ENCODE measurements at regions not wholly inside any gene's neighbourhood (a gene's known extent, or its start where the extent isn't known, plus 50 kb on each side); places are given as distances from the start of the nearest gene placed in this dataset.

DNA sequence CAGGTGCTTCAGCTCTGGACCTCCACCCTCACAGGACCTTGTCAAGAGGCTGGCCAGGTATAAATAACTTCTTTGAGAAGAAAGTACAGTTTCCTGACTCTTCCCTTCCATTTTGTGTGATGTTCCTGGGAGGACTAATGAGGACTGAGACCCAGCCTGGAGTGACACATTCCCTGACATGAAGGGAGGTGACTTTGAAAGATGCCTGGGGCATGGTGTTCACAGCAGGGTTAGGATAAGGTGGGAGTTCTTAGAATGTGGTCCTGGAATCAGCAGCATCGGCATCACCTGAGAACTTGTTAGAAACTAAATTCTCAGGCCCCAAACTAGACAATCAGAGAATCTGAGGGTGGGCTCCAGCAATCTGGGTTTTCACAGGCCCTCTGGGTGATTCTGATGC lies 224.9 kb upstream of the BOD1L1 start (continued):
- TF ChIP-seq, protein P1, sequence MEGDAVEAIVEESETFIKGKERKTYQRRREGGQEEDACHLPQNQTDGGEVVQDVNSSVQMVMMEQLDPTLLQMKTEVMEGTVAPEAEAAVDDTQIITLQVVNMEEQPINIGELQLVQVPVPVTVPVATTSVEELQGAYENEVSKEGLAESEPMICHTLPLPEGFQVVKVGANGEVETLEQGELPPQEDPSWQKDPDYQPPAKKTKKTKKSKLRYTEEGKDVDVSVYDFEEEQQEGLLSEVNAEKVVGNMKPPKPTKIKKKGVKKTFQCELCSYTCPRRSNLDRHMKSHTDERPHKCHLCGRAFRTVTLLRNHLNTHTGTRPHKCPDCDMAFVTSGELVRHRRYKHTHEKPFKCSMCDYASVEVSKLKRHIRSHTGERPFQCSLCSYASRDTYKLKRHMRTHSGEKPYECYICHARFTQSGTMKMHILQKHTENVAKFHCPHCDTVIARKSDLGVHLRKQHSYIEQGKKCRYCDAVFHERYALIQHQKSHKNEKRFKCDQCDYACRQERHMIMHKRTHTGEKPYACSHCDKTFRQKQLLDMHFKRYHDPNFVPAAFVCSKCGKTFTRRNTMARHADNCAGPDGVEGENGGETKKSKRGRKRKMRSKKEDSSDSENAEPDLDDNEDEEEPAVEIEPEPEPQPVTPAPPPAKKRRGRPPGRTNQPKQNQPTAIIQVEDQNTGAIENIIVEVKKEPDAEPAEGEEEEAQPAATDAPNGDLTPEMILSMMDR (IDR thresholded peaks at IDR 0.05): no peak
- TF ChIP-seq MXI1 (IDR thresholded peaks at IDR 0.05; ENCODE audit: low read depth, low read length) (no peak), GABPA (IDR thresholded peaks at IDR 0.05; ENCODE audit: low read depth) (no peak), YY1 (IDR thresholded peaks at IDR 0.05; ENCODE audit: low read depth) (no peak)

DNA sequence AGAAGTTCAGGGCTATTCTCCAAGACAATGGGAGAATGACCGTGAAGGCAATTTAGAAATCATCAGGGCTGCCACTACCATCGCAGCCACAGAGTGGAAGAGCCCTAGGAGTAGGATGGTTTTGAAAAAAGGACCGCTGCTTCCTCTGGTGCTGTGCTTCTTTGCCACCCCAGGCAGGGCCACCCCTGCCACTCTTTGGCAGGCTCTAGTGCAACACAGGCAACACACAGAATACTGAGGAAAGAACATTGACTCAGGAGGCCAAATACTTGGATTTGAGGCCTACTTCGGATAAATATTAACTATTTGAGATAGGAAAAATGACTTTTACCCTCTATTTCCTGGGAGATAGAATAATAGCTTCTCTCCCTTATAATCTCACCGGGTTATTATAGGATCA lies 228.9 kb upstream of the BOD1L1 start:
- no peak overlapping the region for H3K4me3 ChIP-seq (ENCODE audit: low read depth in 2 of 2, low read length in 1 of 2)
- no peaks in the 10 kb centered on the region for H3K9me3 ChIP-seq
- H4K20me1 ChIP-seq (ENCODE audit: insufficient read depth): no peaks in the 10 kb centered on the region
- no peak overlapping the region for H2AFZ ChIP-seq (ENCODE audit: low read depth)
- ChIA-PET POLR2A (no interaction called here), CTCF (interaction anchor here (2.4 kb wide), 1 partner anchor 11 kb away, joined by 10 read pairs; no protein-coding TSS in a partner anchor)
- H3F3A ChIP-seq (replicated peaks; ENCODE audit: insufficient read depth): no peaks in the 10 kb centered on the region
- no peaks in the 10 kb centered on the region; a peak in 1 of 4 replicates for H3K4me1 ChIP-seq (ENCODE audit: control insufficient read depth in 1 of 2, insufficient read depth in 2 of 2, low read depth in 1 of 2, low read length in 1 of 2)
- H3K79me2 ChIP-seq (ENCODE audit: insufficient read depth): no peaks in the 10 kb centered on the region
- H3K27ac ChIP-seq (ENCODE audit: low read depth in 2 of 2, low read length in 1 of 2): no peak overlapping the region
- no peaks in the 10 kb centered on the region for H3K9me2 ChIP-seq
- 62% methylated on average over 5 of the region's 5 CpGs for WGBS (ENCODE audit: low lambda C conversion rate)
- no peak overlapping the region for H3K4me2 ChIP-seq
- no peak for TF ChIP-seq RFX5 (IDR thresholded peaks at IDR 0.05; ENCODE audit: low read length)
- no peak for TF ChIP-seq JUND (IDR thresholded peaks at IDR 0.05)
- no peak for TF ChIP-seq NFIC (IDR thresholded peaks at IDR 0.05; ENCODE audit: borderline replicate concordance)
- TF ChIP-seq, protein P1 (IDR thresholded peaks at IDR 0.05): no peak
- no peak for TF ChIP-seq MEF2A (IDR thresholded peaks at IDR 0.05; ENCODE audit: borderline replicate concordance, low read depth)
- no peak for TF ChIP-seq SIN3A (IDR thresholded peaks at IDR 0.05; ENCODE audit: borderline replicate concordance, low read depth, low read length)
- no peak for TF ChIP-seq RCOR1 (IDR thresholded peaks at IDR 0.05; ENCODE audit: low read length)
- TF ChIP-seq YY1 (IDR thresholded peaks at IDR 0.05; ENCODE audit: low read depth): no peak
- TF ChIP-seq FOXM1 (IDR thresholded peaks at IDR 0.05; ENCODE audit: low read depth): no peak
- TF ChIP-seq RXRA (IDR thresholded peaks at IDR 0.05; ENCODE audit: borderline replicate concordance, low read depth): no peak
- TF ChIP-seq RAD21 (IDR thresholded peaks at IDR 0.05; ENCODE audit: low read length): no peak
- no peak for TF ChIP-seq FOSL2 (IDR thresholded peaks at IDR 0.05; ENCODE audit: borderline replicate concordance, low read depth)
- TF ChIP-seq POLR2AphosphoS5 (IDR thresholded peaks at IDR 0.05; ENCODE audit: low read depth, low read length): no peak
- no peak for TF ChIP-seq FOXJ3 (CRISPR knock-in tag; IDR thresholded peaks at IDR 0.05)
- TF ChIP-seq, protein P2, sequence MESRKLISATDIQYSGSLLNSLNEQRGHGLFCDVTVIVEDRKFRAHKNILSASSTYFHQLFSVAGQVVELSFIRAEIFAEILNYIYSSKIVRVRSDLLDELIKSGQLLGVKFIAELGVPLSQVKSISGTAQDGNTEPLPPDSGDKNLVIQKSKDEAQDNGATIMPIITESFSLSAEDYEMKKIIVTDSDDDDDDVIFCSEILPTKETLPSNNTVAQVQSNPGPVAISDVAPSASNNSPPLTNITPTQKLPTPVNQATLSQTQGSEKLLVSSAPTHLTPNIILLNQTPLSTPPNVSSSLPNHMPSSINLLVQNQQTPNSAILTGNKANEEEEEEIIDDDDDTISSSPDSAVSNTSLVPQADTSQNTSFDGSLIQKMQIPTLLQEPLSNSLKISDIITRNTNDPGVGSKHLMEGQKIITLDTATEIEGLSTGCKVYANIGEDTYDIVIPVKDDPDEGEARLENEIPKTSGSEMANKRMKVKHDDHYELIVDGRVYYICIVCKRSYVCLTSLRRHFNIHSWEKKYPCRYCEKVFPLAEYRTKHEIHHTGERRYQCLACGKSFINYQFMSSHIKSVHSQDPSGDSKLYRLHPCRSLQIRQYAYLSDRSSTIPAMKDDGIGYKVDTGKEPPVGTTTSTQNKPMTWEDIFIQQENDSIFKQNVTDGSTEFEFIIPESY (IDR thresholded peaks at IDR 0.05; ENCODE audit: borderline replicate concordance, low read depth): no peak
- TF ChIP-seq NRF1 (IDR thresholded peaks at IDR 0.05; ENCODE audit: low read depth, low read length): no peak
- TF ChIP-seq MXI1 (IDR thresholded peaks at IDR 0.05; ENCODE audit: low read depth, low read length): no peak
- TF ChIP-seq, protein P3, sequence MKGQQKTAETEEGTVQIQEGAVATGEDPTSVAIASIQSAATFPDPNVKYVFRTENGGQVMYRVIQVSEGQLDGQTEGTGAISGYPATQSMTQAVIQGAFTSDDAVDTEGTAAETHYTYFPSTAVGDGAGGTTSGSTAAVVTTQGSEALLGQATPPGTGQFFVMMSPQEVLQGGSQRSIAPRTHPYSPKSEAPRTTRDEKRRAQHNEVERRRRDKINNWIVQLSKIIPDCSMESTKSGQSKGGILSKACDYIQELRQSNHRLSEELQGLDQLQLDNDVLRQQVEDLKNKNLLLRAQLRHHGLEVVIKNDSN (IDR thresholded peaks at IDR 0.05; ENCODE audit: borderline replicate concordance, low read depth): no peak
- DNase-seq: no peak
- no peak overlapping the region for H3K9ac ChIP-seq
- no peaks in the 10 kb centered on the region for H3K36me3 ChIP-seq (replicated peaks in 1 of 2; ENCODE audit: control insufficient read depth in 1 of 2, insufficient read depth in 2 of 2, low read length in 1 of 2)
- no peaks in the 10 kb centered on the region for H3K27me3 ChIP-seq (ENCODE audit: insufficient read depth)

All from SK-N-SH (cell line).